ENCODE measurements at regions not wholly inside any gene's neighbourhood (a gene's known extent, or its start where the extent isn't known, plus 50 kb on each side); places are given as distances from the start of the nearest gene placed in this dataset.

GRCh38 chr9:88784960-88785359 lies 206.3 kb upstream of the S1PR3 start:
- TF ChIP-seq CTCF (IDR thresholded peaks at IDR 0.05): no peak
- TF ChIP-seq ZFX (IDR thresholded peaks at IDR 0.05; ENCODE audit: borderline replicate concordance): no peak

All from 22Rv1 (cell line).